GM19395 (cell line): ENCODE measurements at regions not wholly inside any gene's neighbourhood (a gene's known extent, or its start where the extent isn't known, plus 50 kb on each side); places are given as distances from the start of the nearest gene placed in this dataset.
"Not testable (repeated sequence)": the region's sequence is repeated elsewhere in the genome, so short reads cannot be mapped to it uniquely, and the experiment has no call there.

Experiments used
- ATAC-seq: cut with Tn5 transposase; IDR thresholded peaks from one replicate; pipeline ENCODE4 v1.9.1; 2021; ENCODE audit warnings: mild to moderate bottlenecking, moderate library complexity; ENCODE audit not compliant: unreplicated experiment

DNA sequence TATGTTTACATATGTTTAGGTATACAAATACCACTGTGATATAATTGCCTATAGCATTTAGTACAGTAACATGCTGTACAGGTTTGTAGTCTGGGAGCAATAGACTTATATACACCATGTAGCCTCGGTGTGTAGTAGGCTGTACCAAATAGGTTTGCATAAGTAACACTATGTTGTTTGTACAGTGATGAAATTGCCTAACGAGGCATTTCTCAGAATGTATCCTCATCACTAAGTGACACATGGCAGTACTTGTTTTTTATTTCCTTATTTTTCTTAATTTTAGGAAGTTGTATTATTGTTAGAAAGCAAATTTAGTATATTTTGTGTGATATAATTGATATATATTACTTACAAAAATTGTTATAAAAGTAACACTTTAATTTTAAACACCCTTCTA is 840.9 kb downstream of the LTN1 start:
- no peak for ATAC-seq

DNA sequence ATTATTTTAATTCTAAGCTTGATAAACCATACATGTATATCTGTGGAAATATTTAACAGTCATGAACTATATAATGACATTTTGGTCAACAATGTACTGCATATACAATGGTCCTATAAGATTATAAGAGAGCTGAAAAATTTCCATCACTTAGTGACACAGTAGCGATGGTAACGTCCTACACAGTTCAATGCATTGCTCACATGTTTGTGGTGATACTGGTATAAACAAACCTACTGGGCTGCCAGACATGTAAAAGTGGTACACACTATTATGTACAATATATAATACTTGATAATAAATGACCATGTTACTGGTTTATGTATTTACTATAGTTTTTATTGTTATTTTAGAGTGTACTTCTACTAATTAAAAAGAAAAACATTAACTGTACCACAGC is 841.9 kb downstream of the LTN1 start:
- ATAC-seq = no peak

DNA sequence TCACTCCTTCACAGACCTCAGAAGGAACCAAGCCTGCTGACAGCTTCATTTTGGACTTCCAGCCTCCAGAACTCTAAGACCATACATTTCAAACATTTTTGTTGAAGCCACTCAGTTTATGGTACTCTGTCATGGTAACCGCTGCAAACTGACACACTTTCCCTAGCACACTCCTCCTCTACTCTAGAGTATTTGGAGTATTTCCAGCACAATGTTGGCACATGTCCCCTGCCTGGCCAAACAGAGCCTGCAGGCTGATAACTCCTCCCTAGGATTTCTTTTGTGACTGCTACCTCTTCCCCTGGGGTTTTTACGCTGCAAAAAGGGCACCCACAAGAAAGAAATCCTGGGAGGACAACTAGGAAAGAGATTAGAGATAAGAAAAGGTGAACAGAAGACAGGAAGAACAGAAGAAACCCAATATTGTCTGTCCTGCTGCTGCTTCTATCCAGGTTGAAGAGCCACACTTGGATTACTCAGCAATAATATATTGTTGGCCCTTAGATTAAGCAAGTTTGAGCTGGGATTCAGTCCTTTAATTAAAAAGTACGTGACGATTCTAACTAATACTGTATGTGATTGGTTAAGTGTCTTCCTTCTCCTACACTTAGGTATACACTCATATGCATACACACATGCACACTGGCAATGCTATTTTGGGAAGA is 844.1 kb downstream of the LTN1 start:
- no peak for ATAC-seq

DNA sequence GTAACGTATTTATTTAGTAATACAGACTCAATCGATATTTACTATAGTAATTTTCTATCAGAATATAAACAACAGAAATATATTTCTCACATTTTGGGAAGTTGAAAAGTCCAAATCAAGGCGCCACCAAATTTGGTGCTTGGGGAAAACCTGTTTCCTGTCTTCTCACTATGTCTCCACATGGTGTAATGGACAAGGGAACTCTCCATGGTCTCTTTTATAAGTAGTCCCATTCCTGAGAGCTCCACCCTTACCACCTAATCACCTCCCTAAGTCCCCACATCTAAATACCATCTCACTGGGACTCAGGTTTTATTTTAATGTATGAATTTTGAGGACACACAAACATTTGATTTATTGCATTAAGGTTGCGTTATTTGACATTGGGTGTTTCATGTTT is 848.0 kb downstream of the LTN1 start:
- ATAC-seq = no peak

DNA sequence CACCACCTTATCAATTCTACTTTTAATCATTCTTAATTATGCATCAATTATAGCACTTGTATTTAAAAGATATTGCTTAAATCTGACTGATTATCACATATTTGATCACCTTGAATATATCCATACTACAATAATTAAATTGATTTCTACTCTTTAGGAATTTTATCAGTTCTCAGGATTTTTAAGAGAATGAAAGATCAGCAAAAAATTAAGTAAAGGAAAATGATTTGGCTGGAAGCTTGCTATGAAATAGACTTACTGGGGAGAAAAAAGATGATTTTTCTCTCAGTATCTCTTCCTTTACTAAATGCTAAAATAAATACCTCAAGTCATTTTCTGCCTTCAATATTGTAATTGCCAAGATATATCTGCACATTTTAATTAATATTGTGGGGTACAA is 848.6 kb downstream of the LTN1 start:
- no peak for ATAC-seq

DNA sequence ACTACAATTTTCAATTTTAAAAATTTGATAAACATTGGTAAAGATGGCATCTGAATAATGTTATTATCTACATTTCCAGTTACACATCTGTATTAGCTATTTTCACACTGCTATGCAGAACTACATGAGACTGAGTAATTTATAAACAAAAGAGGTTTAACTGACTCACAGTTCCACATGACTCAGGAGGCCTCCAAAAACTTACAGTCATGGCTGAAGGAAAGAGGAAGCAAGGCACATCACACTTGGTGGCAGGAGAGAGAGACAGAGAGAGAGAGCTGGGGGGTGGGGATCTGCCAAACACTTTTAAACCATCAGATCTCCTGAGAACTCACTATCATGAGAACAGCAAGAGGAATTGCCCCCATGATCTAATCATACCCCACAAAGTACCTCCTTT is 850.0 kb downstream of the LTN1 start:
- no peak for ATAC-seq

DNA sequence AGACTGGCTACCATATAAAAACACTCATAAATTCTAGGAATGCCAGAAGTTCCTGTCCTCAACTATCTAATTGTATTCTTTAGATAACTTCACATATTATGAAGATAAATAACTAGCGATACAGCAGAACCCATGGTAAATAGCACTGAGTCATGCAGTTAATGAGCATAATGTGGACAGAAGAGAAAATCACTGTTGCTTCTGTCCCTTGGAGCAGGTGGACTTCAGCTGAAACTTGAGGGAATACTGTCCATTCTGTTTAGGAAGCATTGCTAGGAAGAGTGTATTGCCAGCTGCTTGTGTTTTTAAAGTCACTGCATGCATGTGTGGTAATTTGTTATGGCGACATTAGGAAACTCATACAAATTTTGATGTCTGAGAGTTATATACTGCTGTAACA is 854.4 kb downstream of the LTN1 start:
- ATAC-seq = no peak

DNA sequence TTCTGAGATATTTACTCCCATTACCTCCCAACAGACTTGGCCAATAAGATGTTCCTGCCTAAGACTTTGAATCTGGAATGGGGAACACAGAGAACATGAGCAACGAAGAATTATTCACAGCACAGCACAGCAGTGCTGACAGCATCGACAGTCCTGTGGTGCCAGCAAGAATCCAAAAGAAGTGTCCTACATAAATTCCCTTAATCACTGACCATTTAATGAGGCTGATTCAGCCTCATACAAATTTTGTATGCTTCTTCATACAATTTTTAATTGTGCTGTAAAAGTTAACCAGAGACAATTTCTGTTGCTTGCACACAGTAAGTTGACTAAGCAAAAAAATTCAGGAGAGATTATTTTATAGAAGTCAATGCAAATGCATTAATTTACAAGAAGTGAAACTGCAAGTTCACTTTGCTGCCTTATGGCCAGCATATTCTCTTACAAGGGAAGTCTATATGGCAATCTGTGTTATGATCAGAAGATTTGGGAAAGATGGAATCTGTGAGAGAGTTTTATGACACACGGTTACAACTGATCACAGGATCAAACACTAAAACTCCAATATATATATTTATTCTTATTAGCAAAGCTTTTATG is 855.9 kb downstream of the LTN1 start:
- ATAC-seq = no peak

DNA sequence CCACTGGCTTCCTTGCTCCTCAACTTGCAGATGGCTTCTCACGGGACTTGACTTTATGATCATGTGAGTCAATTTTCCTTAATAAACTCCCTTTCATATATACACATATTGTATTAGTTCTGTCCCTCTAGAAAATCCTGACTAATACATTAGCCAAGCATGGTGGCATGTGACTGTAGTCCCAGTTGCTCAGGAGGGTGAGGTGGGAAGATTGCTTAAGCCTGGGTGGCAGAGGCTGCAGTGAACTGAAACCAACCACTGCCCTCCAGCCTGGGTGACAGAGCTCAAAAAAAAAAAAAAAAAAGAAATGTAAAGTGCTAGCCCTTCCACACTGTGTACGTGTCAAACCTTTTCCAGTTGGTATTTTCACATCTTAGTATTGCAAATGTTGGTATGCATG is 857.0 kb downstream of the LTN1 start:
- ATAC-seq = no peak

DNA sequence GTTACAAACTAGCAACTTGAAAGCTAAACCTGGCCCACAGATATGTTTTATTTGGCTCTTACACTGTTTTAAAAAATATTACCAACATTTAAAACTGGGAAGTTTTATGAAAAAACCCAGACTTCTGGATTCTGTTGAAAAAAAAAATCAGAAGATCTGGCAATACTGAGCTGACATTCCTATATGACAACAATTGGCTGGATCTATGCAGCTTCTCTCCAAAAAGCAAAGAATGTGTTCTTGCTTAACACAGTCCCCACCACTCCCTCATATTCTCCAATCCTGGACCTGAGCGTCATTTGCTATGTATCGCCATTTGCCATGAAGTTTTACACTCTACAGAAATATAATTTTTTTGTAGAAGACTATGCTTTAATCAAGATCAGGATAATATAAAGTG is 859.6 kb downstream of the LTN1 start:
- no peak for ATAC-seq

DNA sequence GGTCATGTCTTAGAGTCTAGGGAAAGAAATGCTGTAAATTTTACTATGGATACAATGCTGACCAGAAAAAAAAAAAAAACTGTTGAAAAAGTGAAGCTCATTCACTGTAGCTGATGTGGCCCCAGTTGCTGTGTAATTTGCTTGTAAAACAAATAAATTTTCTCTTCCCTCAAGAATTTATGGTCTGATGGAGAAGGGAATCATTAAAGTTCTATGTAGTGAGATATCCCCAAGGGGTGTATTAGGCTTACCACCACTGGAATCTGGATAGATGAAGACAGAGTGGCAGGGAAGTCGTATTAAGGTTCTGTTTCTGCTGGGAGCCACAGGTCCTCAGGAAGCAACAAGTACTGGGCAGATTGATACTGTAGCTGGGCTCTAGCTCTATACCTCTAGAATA is 860.0 kb downstream of the LTN1 start:
- ATAC-seq = no peak

DNA sequence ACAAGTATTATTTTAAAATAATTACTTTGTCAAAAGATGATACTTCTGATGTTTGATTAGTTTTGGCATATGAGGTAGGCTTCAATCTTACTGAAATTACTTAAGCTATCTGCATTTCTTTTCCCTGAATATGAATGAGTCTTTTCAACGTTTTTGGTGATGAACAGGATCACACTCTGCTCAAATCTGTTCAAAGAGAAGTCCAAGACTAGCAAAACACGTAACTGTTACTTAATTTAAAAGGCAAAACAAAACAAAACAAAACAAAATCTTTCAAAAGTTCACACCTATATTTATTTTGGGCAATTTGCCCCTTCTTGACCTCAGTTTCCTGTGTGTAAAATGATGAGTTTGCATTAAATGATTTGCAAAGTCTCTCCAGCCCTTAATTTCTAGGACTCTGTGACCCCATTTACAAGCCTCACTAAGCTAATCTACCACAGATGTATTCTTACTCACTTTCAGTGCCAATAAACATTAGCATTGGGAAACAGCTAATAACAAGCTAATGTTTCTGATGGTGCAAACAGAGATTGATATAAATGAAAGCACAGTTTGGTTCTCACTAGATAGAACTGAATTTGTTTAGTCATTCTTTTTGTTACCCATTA is 865.4 kb downstream of the LTN1 start:
- no peak for ATAC-seq

DNA sequence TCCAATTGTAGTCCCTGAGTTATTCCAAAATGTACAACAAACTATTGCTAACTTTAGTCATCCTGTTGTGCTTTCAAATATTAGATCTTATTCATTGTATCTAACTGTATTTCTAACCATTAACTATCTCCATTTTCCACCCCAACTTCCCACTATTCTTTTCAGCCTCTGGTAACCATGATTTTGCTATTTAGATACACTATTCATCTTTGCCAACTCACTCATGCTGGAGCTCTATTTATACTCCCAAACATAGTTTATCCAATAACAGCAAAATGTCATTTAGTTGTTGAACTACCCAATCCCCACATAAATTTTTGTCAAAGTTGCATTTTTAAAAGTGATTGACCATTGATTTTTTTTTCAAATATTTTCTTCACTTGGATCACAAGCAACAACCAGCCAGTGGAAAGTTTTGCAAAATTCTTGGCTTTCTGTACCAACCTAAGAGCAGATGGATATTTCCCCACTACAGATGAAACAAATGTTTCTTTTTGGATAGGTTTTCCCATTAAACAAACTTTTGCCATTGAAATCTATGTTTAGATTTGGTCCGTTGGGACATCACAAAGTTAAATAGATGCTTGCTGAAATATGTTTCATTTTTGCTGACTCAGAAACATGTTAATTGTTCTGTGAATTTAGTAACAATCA is 866.0 kb downstream of the LTN1 start:
- ATAC-seq = no peak

DNA sequence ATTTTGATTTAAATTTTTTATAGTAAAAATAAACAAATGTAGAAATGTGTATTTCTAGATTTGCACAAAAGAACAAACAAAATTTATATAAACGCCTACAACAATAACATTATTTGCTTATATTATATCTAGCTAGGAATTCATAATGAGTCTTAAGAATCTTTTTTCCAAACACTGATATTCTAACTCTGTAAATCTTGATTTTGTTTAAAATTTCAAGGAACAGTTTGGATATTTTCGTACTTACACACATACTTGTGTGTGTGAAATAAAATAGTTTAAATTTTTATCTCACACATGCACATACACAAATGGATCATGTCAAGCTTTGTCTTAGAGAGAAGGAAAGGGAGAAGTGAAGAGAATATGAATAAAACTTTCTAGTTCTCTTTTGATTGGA is 868.1 kb downstream of the LTN1 start:
- no peak for ATAC-seq

DNA sequence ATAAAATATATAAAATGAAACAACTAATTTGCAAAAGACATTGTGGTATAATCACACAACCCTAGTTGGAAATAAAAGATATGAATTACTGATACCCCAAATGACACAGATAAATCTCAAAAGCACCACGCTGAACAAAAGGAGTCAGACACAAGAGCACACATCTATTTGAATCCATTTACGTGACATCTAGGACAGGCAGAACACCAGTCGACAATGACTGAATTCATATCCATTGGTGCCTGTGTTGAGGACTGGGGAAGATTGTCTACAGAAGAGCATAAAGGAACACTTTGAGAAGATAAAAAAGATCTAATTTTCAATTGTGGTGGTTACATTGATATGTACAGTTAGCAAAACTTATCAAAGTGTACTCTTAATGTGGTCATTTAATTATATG is 874.1 kb downstream of the LTN1 start:
- no peak for ATAC-seq

DNA sequence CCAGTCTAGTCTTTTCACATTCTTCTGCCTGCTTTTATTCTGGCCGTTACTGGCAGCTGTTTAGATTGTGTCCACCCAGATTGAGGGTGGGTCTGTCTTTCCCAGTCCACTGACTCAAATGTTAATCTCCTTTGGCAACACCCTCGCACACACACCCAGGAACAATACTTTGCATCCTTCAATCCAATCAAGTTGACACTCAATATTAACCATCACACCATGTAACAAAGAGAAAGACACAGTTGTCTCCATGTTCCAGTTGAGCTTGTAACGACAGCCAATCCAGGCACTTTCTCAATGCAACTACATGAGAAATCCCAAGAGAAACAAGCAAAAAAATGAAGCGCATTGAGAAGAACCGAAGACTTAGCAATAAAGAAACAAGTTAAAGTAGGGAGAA is 877.7 kb downstream of the LTN1 start:
- not testable (repeated sequence) for ATAC-seq

DNA sequence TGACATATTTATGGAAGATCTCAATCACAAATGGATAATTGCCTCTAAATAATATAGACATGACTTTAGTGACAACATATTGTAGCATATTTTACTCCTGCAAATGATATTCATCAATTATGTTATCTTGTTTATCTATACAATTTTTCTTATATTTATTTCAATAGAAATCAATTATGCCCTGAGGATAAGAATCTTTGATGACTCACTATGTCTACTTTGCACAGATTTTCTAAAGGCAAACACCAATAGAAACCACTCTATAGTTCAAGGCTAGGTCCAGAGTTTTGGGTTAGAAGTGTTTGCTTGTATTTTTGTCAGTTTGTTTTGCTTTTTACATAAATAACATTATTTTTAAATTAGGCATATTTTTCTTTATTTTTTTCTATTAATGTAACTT is 879.0 kb downstream of the LTN1 start:
- no peak for ATAC-seq

DNA sequence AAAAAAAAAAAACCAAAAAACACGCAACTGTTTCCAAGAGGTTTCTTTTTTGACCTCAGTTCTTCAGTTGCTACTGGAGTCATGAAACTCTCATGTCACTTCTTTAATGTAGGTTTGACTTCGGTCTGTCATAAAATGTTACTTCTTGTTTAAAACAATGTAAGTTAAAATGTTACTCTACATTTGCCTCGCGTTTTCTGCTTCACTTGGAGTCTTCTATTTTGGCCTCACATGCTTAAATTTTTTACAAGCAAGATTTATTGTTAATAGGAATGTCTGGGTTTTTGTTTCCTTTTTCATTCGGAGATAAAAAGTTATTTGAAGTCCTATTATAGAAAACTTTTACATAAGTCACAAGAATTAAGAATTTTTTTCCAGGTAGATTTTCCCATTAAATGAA is 880.2 kb downstream of the LTN1 start:
- ATAC-seq = no peak

DNA sequence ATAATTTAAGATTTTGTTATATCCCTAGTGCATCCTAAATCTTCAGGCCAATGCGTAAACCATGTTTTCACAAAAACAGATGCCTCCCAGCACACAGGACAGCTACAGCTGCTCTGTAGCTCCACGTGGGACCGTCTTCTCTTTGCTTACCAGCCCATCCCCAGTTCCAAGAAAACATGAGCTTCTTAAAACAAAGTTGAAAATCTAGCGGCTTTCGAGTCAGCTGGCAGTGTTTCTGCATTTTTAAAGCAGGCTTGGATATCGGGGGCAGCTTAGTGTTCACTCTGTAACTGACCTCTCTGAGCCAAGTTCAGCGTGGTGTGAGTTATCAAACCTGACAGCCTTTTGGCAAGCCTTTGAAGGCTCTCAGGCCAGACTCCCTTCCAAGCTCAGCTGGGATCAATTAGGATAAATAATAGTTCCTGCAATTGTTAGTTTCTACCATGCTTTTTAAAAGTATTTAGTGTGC is 881.5 kb downstream of the LTN1 start:
- ATAC-seq = no peak

DNA sequence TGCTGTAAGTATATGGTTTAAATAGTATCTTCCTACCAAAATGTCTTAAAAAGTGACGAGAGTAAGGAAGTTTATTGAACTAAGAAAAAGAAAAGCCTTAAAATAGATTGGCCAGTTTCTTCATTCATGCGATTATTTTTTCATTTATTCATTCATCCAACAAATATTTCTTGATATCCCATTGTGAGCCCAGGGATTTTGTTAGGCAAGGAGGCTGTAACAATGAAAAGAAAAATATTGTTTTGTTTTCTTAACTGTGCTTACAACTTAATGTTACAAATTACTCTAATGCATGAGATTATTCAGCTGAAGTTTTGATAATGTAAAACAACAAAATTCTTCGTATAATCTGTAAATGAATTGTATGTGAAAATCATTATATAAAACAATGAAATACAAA is 882.0 kb downstream of the LTN1 start:
- no peak for ATAC-seq

DNA sequence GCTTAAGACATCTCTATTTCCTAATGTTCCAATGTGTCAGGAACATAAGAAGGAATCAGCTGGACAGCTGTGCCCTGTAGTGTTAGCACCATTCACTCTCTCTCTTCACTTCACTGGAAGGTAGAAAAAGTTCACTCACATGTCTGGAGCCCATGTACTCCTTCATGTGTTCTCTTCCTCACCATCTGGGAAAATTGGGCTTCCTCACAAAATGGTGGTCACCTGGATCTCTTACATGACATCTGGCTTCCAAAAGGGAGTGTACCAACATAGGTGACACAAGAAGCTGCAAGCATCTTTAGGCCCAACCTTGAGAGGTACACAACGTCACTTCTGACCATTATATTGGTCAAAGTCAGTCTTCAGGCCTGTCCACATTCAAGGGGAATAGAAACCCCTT is 882.6 kb downstream of the LTN1 start:
- no peak for ATAC-seq

DNA sequence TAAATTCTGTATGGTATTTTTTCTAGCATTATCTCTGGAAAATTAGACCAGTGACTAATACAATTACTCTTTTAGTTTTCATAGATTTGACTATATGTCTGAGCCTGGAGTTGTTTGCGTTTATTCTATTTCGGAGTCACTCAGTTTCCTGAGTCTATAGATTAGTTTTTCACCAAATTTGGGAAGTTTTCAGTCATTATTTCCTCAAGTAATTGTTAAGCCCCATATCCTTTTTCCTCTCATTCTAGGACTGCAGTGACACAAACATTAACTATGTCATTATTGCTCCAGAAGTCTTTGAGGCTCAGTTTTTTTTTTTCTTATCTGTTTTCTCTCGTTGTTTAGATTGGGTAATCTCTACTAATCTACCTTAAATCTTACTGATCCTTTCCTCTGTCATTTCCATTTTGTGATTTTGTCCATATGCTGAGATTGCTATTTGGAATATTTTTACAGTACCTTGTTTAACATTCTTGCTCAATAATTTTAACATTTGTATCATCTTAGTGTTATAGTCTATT is 886.2 kb downstream of the LTN1 start:
- no peak for ATAC-seq
